ENCODE measurements at regions not wholly inside any gene's neighbourhood (a gene's known extent, or its start where the extent isn't known, plus 50 kb on each side); places are given as distances from the start of the nearest gene placed in this dataset.

DNA sequence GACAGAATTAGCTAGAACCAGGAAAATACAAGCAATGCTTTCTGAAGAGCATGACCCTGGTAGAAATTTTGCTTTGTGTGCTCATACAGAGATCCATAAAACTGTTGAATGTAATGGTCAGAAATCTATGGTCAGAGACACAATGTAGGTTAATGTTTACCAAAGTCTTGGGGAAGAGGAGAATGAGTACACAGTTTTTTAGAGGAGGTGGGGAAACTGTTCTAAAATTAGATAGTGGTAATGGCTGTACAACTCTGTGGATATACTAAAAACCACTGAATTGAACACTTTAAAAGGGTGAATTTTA lies 109.5 kb upstream of the ARHGAP5 start:
- H3K27ac ChIP-seq (ENCODE audit: low read depth, low read length), result no peak overlapping the region
- H4K8ac ChIP-seq (ENCODE audit: extremely low read depth, insufficient read depth, low read length), result no peak overlapping the region
- no peaks in the 10 kb centered on the region; the same call in 1 of the 2 replicates for H3K79me1 ChIP-seq (ENCODE audit: low read depth, low read length)
- ChIA-PET CTCF (ENCODE audit: partially characterized antibody) (interaction anchor here (1.5 kb wide), 1 partner anchor 16 kb away, joined by 3 read pairs; no protein-coding TSS in a partner anchor), POLR2A (ENCODE audit: partially characterized antibody) (no interaction called here)
- H4K91ac ChIP-seq (replicated peaks; ENCODE audit: insufficient read length, low read length), result no peak overlapping the region
- no peak overlapping the region for H2BK120ac ChIP-seq (replicated peaks; ENCODE audit: low read depth, low read length)
- no peak overlapping the region for H3K14ac ChIP-seq (ENCODE audit: insufficient read length)
- no peak for DNase-seq (ENCODE audit: low read depth in 1 of 2, low spot score in 2 of 2)
- H3K4me1 ChIP-seq (replicated peaks in 1 of 4; ENCODE audit: control insufficient read depth in 3 of 4, insufficient read depth in 4 of 4, low read length in 3 of 4), result no peaks in the 10 kb centered on the region
- no peaks in the 10 kb centered on the region for H3K79me2 ChIP-seq (ENCODE audit: control insufficient read depth in 1 of 2, insufficient read depth in 2 of 2, low read length in 2 of 2)
- H3K23ac ChIP-seq (ENCODE audit: insufficient read length), result no peak overlapping the region
- H3K27me3 ChIP-seq (replicated peaks in 1 of 4; ENCODE audit: control insufficient read depth in 3 of 4, extremely low read depth in 1 of 4, insufficient read depth in 3 of 4, low read length in 3 of 4), result no peaks in the 10 kb centered on the region; a peak in 1 of 7 replicates
- no peak for FAIRE-seq
- H3K18ac ChIP-seq (ENCODE audit: extremely low read depth, low read length), result no peak overlapping the region
- no peak overlapping the region for H3K9ac ChIP-seq (replicated peaks in 1 of 4; ENCODE audit: extremely low read depth in 1 of 4, low read depth in 3 of 4, low read length in 3 of 4)
- H3K4me3 ChIP-seq (ENCODE audit: extremely low read depth in 1 of 4, insufficient read depth in 2 of 4, low read depth in 3 of 4, low read length in 4 of 4), result no peak overlapping the region
- H3K9me3 ChIP-seq (ENCODE audit: insufficient read depth in 2 of 2, low read depth in 1 of 2, low read length in 1 of 2), result no peaks in the 10 kb centered on the region; a peak in 1 of 4 replicates
- H3K4me2 ChIP-seq (ENCODE audit: insufficient read depth in 1 of 2, low read depth in 2 of 2, low read length in 2 of 2), result no peak overlapping the region
- H4K5ac ChIP-seq (ENCODE audit: insufficient read length, low read depth, low read length), result no peak overlapping the region
- H2BK5ac ChIP-seq (ENCODE audit: low read depth, low read length), result no peak overlapping the region
- H3K36me3 ChIP-seq (ENCODE audit: control insufficient read depth in 2 of 4, insufficient read depth in 4 of 4, low read length in 3 of 4), result no peaks in the 10 kb centered on the region
- no peak overlapping the region for H2AK5ac ChIP-seq (ENCODE audit: low read depth, low read length)
- H2BK12ac ChIP-seq (ENCODE audit: low read depth, low read length), result no peak overlapping the region
- no peak overlapping the region for H2AFZ ChIP-seq (ENCODE audit: low read length)
- no peak overlapping the region for H2BK15ac ChIP-seq (ENCODE audit: low read length)
- H4K20me1 ChIP-seq (replicated peaks in 1 of 2; ENCODE audit: control insufficient read depth in 1 of 2, insufficient read depth in 2 of 2, low read length in 2 of 2), result no peaks in the 10 kb centered on the region
- H3K23me2 ChIP-seq (ENCODE audit: low read depth, low read length), result no peaks in the 10 kb centered on the region
- no peak overlapping the region for H3K56ac ChIP-seq (replicated peaks; ENCODE audit: insufficient read length, low read depth, low read length)
- no peak overlapping the region for H3K4ac ChIP-seq (replicated peaks; ENCODE audit: insufficient read length, low read depth, low read length)
- H2BK20ac ChIP-seq (ENCODE audit: low read length), result no peak overlapping the region
- no peak for TF ChIP-seq RFX5 (IDR thresholded peaks at IDR 0.05; ENCODE audit: borderline replicate concordance, low read depth, low read length)
- no peak for TF ChIP-seq EP300 (IDR thresholded peaks at IDR 0.05; ENCODE audit: borderline replicate concordance in 1 of 2, low read depth in 2 of 2, low read length in 2 of 2)
- TF ChIP-seq TEAD4 (IDR thresholded peaks at IDR 0.05; ENCODE audit: low read depth, low read length), result no peak
- TF ChIP-seq BACH1 (IDR thresholded peaks at IDR 0.05; ENCODE audit: low read length), result no peak
- TF ChIP-seq, protein P1, sequence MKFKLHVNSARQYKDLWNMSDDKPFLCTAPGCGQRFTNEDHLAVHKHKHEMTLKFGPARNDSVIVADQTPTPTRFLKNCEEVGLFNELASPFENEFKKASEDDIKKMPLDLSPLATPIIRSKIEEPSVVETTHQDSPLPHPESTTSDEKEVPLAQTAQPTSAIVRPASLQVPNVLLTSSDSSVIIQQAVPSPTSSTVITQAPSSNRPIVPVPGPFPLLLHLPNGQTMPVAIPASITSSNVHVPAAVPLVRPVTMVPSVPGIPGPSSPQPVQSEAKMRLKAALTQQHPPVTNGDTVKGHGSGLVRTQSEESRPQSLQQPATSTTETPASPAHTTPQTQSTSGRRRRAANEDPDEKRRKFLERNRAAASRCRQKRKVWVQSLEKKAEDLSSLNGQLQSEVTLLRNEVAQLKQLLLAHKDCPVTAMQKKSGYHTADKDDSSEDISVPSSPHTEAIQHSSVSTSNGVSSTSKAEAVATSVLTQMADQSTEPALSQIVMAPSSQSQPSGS (IDR thresholded peaks at IDR 0.05; ENCODE audit: low read length), result no peak
- TF ChIP-seq SIRT6 (IDR thresholded peaks at IDR 0.05; ENCODE audit: low read length), result no peak
- TF ChIP-seq, protein P2, sequence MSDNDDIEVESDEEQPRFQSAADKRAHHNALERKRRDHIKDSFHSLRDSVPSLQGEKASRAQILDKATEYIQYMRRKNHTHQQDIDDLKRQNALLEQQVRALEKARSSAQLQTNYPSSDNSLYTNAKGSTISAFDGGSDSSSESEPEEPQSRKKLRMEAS (IDR thresholded peaks at IDR 0.05), result no peak
- TF ChIP-seq KDM4A (IDR thresholded peaks at IDR 0.05; ENCODE audit: low read depth, low read length, severe bottlenecking), result no peak
- TF ChIP-seq HDAC2 (IDR thresholded peaks at IDR 0.05; ENCODE audit: borderline replicate concordance in 1 of 2, low read depth in 2 of 2, low read length in 2 of 2), result no peak
- TF ChIP-seq RXRA (IDR thresholded peaks at IDR 0.05; ENCODE audit: insufficient read depth, low read depth, low read length), result no peak
- no peak for TF ChIP-seq ASH2L (IDR thresholded peaks at IDR 0.05; ENCODE audit: low read length)
- TF ChIP-seq TAF7 (optimal IDR thresholded peaks at IDR 0.05; ENCODE audit: borderline replicate concordance, low read depth, low read length), result no peak
- no peak for TF ChIP-seq SUZ12 (IDR thresholded peaks at IDR 0.05; ENCODE audit: low read length)
- no peak for TF ChIP-seq RBBP5 (IDR thresholded peaks at IDR 0.05; ENCODE audit: borderline replicate concordance, low read depth, low read length)

Data from H1 (cell line).